PC-3 (cell line): ENCODE measurements at regions not wholly inside any gene's neighbourhood (a gene's known extent, or its start where the extent isn't known, plus 50 kb on each side); places are given as distances from the start of the nearest gene placed in this dataset.

ENCODE experiments used
- ATAC-seq: fragments of 200-7000 bp; cut with Tn5 transposase; 2 replicates; pipeline ENCODE4 v1.9.1; 2020; ENCODE audit warnings: mild to moderate bottlenecking, moderate library complexity
- BruUV-seq: library from RNA; stranded (reverse); fragments of 400-500 nt; replicated peaks from 2 replicates; lab custom pipeline; 2021; lab: Mats Ljungman, UMichigan
- CTCF ChIA-PET: fragments of 300-600 bp; sonication (Branson Sonifier 250); formaldehyde crosslinking; loops from one replicate; lab custom pipeline; 2022; ENCODE audit warnings: antibody characterized with exemption; lab: Charles Lee
- POLR2A ChIA-PET: fragments of 300-600 bp; sonication (Branson Sonifier 250); formaldehyde crosslinking; loops from one replicate; lab custom pipeline; 2022; ENCODE audit warnings: antibody characterized with exemption; ENCODE audit not compliant: unreplicated experiment; lab: Charles Lee
- DNase-seq: peaks from one replicate; pipeline ENCODE4 v3.0.0-alpha.2; 2015
- H2AFZ ChIP-seq: fragments of 300-600 bp; sonication (generic); 2 replicates; pipeline ENCODE4 v1.6.0; 2016; ENCODE audit warnings: antibody characterized with exemption, low read length
- H3F3A ChIP-seq: fragments of 300-600 bp; sonication (generic); one replicate; pipeline ENCODE4 v1.6.0; 2017; ENCODE audit warnings: antibody characterized with exemption, low read length, control low read depth, mild to moderate bottlenecking; ENCODE audit not compliant: unreplicated experiment
- H3K27ac ChIP-seq: fragments of 300-600 bp; sonication (generic); 2 replicates; pipeline ENCODE4 v1.5.1; 2016; ENCODE audit warnings: mild to moderate bottlenecking, low read length
- H3K27me3 ChIP-seq: fragments of 300-600 bp; sonication (generic); 2 replicates; pipeline ENCODE4 v1.6.1; 2016; ENCODE audit warnings: low read length, mixed read lengths
- H3K36me3 ChIP-seq: fragments of 300-600 bp; sonication (generic); 2 replicates; pipeline ENCODE4 v1.6.1; 2016; ENCODE audit warnings: low read depth, mixed run types, low read length, mixed read lengths
- H3K4me1 ChIP-seq: fragments of 300-600 bp; sonication (generic); 2 replicates; pipeline ENCODE4 v1.5.1; 2016; ENCODE audit warnings: low read length; ENCODE audit not compliant: insufficient read depth
- H3K4me2 ChIP-seq: fragments of 300-600 bp; sonication (generic); 2 replicates; pipeline ENCODE4 v1.6.0; 2016; ENCODE audit warnings: low read length
- H3K4me3 ChIP-seq: fragments of 300-600 bp; sonication (generic); 2 replicates; pipeline ENCODE4 v1.5.1; 2016; ENCODE audit warnings: mild to moderate bottlenecking, low read length, mixed read lengths
- H3K79me2 ChIP-seq: fragments of 300-600 bp; sonication (generic); 2 replicates; pipeline ENCODE4 v1.6.1; 2017; ENCODE audit warnings: low read length, mixed read lengths
- H3K9ac ChIP-seq: fragments of 300-600 bp; sonication (generic); 2 replicates; pipeline ENCODE4 v1.6.0; 2016; ENCODE audit warnings: mild to moderate bottlenecking, low read length
- H3K9me2 ChIP-seq: fragments of 300-600 bp; sonication (generic); replicated peaks from 2 replicates; pipeline ENCODE4 v1.6.1; 2016; ENCODE audit warnings: mixed run types, low read length, mixed read lengths
- H3K9me3 ChIP-seq: fragments of 300-600 bp; sonication (generic); 2 replicates; pipeline ENCODE4 v1.6.1; 2016; ENCODE audit warnings: low read length, mixed read lengths
- H4K20me1 ChIP-seq: fragments of 300-600 bp; sonication (generic); 2 replicates; pipeline ENCODE4 v1.6.1; 2016; ENCODE audit warnings: low read length, mixed read lengths
- CTCF ChIP-seq: fragments of 300-600 bp; sonication (generic); conservative IDR thresholded peaks from 2 replicates; pipeline ENCODE4 v1.5.1; 2017; ENCODE audit warnings: antibody characterized with exemption, low read depth, mild to moderate bottlenecking, low read length
- EZH2 ChIP-seq: fragments of 300-600 bp; sonication (generic); IDR thresholded peaks from one replicate; pipeline ENCODE4 v1.6.1; 2017; ENCODE audit warnings: antibody characterized with exemption, mild to moderate bottlenecking, low read length; ENCODE audit not compliant: unreplicated experiment
- EZH2phosphoT487 ChIP-seq: fragments of 300-600 bp; sonication (generic); IDR thresholded peaks from 2 replicates; pipeline ENCODE4 v1.6.1; 2018; ENCODE audit warnings: mild to moderate bottlenecking, antibody characterized with exemption, low read length, borderline replicate concordance
- intact Hi-C: fragments of 100-400 bp; cut with micrococcal nuclease; formaldehyde crosslinking; loops from 2 replicates; pipeline ENCODE4 v1.9.0; 2023

- no TSS peak for BruUV-seq
- H2AFZ ChIP-seq: no peak overlapping the region
- no peak overlapping the region for H3K4me2 ChIP-seq
- CTCF ChIA-PET: no interaction called here
- DNase-seq (no peak), ATAC-seq (no peak)
- H3K4me3 ChIP-seq: no peak overlapping the region
- H3K4me1 ChIP-seq: no peaks in the 10 kb centered on the region
- H3K79me2 ChIP-seq: no peaks in the 10 kb centered on the region
- H3K9me2 ChIP-seq: no peaks in the 10 kb centered on the region
- H4K20me1 ChIP-seq: no peaks in the 10 kb centered on the region
- no peaks in the 10 kb centered on the region for H3K9me3 ChIP-seq
- no peak overlapping the region for H3K27ac ChIP-seq
- no peaks in the 10 kb centered on the region for H3F3A ChIP-seq
- POLR2A ChIA-PET: no interaction called here
- no peaks in the 10 kb centered on the region for H3K36me3 ChIP-seq
- TF ChIP-seq EZH2 (no peak), EZH2phosphoT487 (no peak), CTCF (no peak)
- no peaks in the 10 kb centered on the region for H3K27me3 ChIP-seq
- intact Hi-C loops: no loop called here
- no peak overlapping the region for H3K9ac ChIP-seq
Observed at GRCh38 chr3:115401298-115401697, 222.0 kb upstream of the GAP43 start.

GRCh38 chr3:115401851-115402501, 221.3 kb upstream of the GAP43 start:
- Histone ChIP-seq H3K79me2 (no peaks in the 10 kb centered on the region), H3K27me3 (no peaks in the 10 kb centered on the region), H2AFZ (no peak overlapping the region), H3K9me2 (no peaks in the 10 kb centered on the region), H3K27ac (no peak overlapping the region), H4K20me1 (no peaks in the 10 kb centered on the region), H3K4me2 (no peak overlapping the region), H3K4me3 (no peak overlapping the region), H3K9ac (no peak overlapping the region), H3K36me3 (no peaks in the 10 kb centered on the region), H3K9me3 (no peaks in the 10 kb centered on the region), H3K4me1 (no peaks in the 10 kb centered on the region), H3F3A (no peaks in the 10 kb centered on the region)
- no peak for TF ChIP-seq CTCF
- TF ChIP-seq EZH2: no peak
- no peak for TF ChIP-seq EZH2phosphoT487
- POLR2A ChIA-PET: no interaction called here
- ATAC-seq: peak; percentile 43
- CTCF ChIA-PET: no interaction called here
- BruUV-seq: no TSS peak
- peak; percentile 27 for DNase-seq
- intact Hi-C loops: no loop called here

- DNase-seq (no peak), ATAC-seq (no peak)
- Histone ChIP-seq H2AFZ (no peak overlapping the region), H3K36me3 (no peaks in the 10 kb centered on the region), H3K27ac (no peak overlapping the region), H3K9me2 (no peaks in the 10 kb centered on the region), H3K4me2 (no peak overlapping the region), H3K4me3 (no peak overlapping the region), H3K9ac (no peak overlapping the region), H4K20me1 (no peaks in the 10 kb centered on the region), H3K27me3 (no peaks in the 10 kb centered on the region), H3K79me2 (no peaks in the 10 kb centered on the region), H3K4me1 (no peaks in the 10 kb centered on the region), H3F3A (no peaks in the 10 kb centered on the region), H3K9me3 (no peaks in the 10 kb centered on the region)
- intact Hi-C loops: no loop called here
- BruUV-seq: no TSS peak
- CTCF ChIA-PET: no interaction called here
- POLR2A ChIA-PET: no interaction called here
- TF ChIP-seq CTCF: no peak
- TF ChIP-seq EZH2: no peak
- TF ChIP-seq EZH2phosphoT487: no peak
Observed at GRCh38 chr3:115402651-115403050, 220.7 kb upstream of the GAP43 start.
